ENCODE measurements at regions not wholly inside any gene's neighbourhood (a gene's known extent, or its start where the extent isn't known, plus 50 kb on each side); places are given as distances from the start of the nearest gene placed in this dataset.

GRCh38 chr2:38432820-38433606 lies 55.9 kb upstream of the ATL2 start:
- Mint-ChIP-seq H3K27me3 (no peaks in the 10 kb centered on the region), H3K36me3 (ENCODE audit: low read depth) (no peaks in the 10 kb centered on the region)

GRCh38 chr2:38430597-38431207 lies 53.6 kb upstream of the ATL2 start:
- Mint-ChIP-seq H3K4me3 (no peak overlapping the region), H3K27ac (no peak overlapping the region), H3K36me3 (ENCODE audit: low read depth) (no peaks in the 10 kb centered on the region), H3K9me3 (no peaks in the 10 kb centered on the region), H3K27me3 (no peaks in the 10 kb centered on the region), H3K4me1 (ENCODE audit: low read depth) (peaks cover 2% of the 10 kb centered on the region)
- DNase-seq, result no peak

More at GRCh38 chr2:38432820-38433606, 55.9 kb upstream of the ATL2 start:
- no peaks in the 10 kb centered on the region for H3K9me3 Mint-ChIP-seq
- peaks cover 2% of the 10 kb centered on the region for H3K4me1 Mint-ChIP-seq (ENCODE audit: low read depth)
- DNase-seq, result no peak
- no peak overlapping the region for H3K27ac Mint-ChIP-seq
- no peak overlapping the region for H3K4me3 Mint-ChIP-seq

DNA sequence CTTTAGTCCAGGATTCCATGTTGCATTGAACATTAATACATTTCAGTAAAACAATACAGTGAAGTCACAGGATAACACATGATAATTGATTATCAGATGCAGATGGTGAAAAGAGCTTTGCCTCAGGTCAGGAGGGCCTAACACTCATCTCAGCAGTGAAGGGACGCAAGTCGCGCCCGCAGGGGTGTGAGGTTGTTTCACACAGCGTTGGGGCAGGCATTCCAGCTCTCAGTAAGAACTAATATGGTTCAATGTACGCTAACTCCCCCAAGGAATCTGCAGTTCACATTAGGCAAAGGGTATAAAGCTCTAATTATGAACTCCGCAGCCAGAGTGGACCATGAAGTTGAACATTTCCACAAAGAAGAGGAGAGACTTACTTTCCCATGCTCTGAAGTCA lies 53.1 kb upstream of the ATL2 start:
- H3K4me3 Mint-ChIP-seq, result no peak overlapping the region
- no peaks in the 10 kb centered on the region for H3K36me3 Mint-ChIP-seq (ENCODE audit: low read depth)
- no peaks in the 10 kb centered on the region for H3K9me3 Mint-ChIP-seq

DNA sequence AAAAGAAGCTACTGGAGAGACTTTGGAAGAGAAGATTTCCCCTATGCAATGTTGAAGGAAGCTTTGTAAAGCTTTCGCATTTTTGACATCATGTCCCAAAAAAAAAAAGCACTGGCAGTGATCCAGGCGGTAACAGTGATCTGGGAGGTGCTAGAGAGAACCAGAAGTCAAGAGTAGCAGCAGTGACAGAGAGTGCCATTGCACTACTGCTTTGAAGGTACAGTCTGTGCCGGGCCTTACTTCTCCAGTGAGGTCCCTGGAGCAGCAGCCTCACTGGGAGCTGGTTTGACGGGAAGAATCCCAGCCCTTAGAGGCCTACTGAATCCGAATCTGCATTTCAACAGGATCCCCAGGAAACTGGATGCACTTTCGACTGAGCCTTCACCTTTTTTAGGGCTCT lies 50.9 kb upstream of the ATL2 start:
- Mint-ChIP-seq H3K27me3 (no peaks in the 10 kb centered on the region), H3K9me3 (no peaks in the 10 kb centered on the region), H3K4me1 (ENCODE audit: low read depth) (peaks cover 2% of the 10 kb centered on the region), H3K4me3 (no peak overlapping the region), H3K36me3 (ENCODE audit: low read depth) (no peaks in the 10 kb centered on the region), H3K27ac (no peak overlapping the region)
- DNase-seq, result no peak

More for the DNA sequence above, 53.1 kb upstream of the ATL2 start:
- DNase-seq, result no peak
- Mint-ChIP-seq H3K27me3 (no peaks in the 10 kb centered on the region), H3K27ac (no peak overlapping the region), H3K4me1 (ENCODE audit: low read depth) (peaks cover 2% of the 10 kb centered on the region)

GRCh38 chr2:38427054-38427453 lies 50.0 kb upstream of the ATL2 start:
- no peak for DNase-seq
- Mint-ChIP-seq H3K27me3 (no peaks in the 10 kb centered on the region), H3K4me3 (no peak overlapping the region), H3K36me3 (ENCODE audit: low read depth) (no peaks in the 10 kb centered on the region), H3K9me3 (no peaks in the 10 kb centered on the region), H3K4me1 (ENCODE audit: low read depth) (peaks cover 2% of the 10 kb centered on the region), H3K27ac (no peak overlapping the region)

Data from activated T-cell treated with anti-CD3 and anti-CD28 coated beads, Interleukin-2, amount 50 U/mL, for 24 hours (primary cell).